Embryonic facial prominence (tissue), 1 donor: ENCODE measurements at regions not wholly inside any gene's neighbourhood (a gene's known extent, or its start where the extent isn't known, plus 50 kb on each side); places are given as distances from the start of the nearest gene placed in this dataset.
"Not testable (repeated sequence)": the region's sequence is repeated elsewhere in the genome, so short reads cannot be mapped to it uniquely, and the experiment has no call there.

Source experiments
- DNase-seq: peaks from one replicate; pipeline ENCODE4 v3.0.0-alpha.2; 2016; ENCODE audit errors: extremely low spot score

DNA sequence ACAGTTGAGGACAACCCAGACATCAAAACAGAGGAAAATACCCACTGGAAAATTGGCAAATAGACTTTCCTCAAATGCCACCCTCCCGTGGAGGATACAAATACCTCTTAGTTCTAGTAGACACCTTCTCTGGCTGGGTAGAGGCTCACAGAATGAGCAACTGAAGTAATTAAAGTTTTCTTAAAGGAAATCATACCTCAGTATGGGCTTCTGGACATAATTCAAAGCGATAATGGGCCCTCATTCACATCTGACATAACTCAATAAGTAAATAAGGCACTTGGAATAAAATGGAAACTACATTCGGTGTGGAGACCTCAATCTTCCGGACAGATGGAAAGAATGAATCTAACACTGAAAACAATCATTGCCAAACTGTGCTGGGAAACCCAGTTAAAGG lies 115.2 kb upstream of the PLCL2 start:
- no peak for DNase-seq

DNA sequence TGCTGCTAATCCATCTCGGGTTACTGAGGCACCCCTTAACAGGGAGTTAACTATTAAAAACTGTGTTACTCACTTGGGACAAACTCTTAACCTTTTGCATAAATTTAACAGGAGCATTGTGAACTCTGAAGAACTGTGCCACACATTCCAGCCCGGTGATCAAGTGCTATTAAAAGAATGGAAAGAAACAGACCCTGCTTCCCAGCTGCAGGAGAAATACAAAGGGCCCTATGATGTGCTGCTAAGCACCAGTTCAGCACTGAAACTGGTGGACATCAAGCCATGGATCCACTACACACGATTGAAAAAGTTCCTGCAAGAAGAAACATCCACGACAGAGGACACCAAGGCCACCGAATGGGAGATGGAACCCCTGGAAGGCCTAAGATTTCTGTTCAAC lies 114.7 kb upstream of the PLCL2 start:
- DNase-seq = no peak

DNA sequence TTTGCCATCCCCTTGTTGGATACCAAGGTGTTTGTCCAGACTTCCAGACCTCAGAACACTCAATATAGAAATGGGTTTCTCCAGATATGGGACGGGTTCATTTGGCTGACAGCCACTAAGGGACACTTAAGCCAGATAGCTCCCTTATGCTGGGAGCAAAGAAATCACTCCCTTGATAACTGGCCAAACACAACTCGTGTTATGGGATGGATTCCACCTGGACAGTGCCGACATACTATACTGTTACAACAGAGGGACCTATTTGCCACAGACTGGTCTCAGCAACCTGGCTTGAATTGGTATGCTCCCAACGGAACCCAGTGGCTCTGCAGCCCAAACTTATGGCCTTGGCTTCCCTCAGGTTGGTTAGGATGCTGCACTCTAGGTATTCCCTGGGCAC lies 114.0 kb upstream of the PLCL2 start:
- no peak for DNase-seq

GRCh38 chr3:16773594-16773993 lies 111.2 kb upstream of the PLCL2 start:
- DNase-seq = not testable (repeated sequence)

DNA sequence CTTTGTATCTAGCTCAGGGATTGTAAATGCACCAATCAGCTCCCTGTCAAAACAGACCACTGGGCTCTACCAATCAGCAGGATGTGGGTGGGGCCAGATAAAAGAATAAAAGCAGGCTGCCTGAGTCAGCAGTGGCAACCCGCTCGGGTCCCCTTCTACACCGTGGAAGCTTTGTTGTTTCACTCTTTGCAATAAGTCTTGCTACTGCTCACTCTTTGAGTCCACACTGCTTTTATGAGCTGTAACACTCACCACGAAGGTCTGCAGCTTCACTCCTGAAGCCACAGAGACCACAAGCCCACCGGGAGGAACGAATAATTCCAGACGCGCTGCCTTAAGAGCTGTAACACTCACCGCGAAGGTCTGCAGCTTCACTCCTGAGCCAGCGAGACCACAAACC lies 110.2 kb upstream of the PLCL2 start:
- not testable (repeated sequence) for DNase-seq

GRCh38 chr3:16784973-16785372 lies 99.8 kb upstream of the PLCL2 start:
- DNase-seq = no peak

- DNase-seq = no peak
These were observed 99.3 kb upstream of the PLCL2 start for GRCh38 chr3:16785465-16785864.

DNA sequence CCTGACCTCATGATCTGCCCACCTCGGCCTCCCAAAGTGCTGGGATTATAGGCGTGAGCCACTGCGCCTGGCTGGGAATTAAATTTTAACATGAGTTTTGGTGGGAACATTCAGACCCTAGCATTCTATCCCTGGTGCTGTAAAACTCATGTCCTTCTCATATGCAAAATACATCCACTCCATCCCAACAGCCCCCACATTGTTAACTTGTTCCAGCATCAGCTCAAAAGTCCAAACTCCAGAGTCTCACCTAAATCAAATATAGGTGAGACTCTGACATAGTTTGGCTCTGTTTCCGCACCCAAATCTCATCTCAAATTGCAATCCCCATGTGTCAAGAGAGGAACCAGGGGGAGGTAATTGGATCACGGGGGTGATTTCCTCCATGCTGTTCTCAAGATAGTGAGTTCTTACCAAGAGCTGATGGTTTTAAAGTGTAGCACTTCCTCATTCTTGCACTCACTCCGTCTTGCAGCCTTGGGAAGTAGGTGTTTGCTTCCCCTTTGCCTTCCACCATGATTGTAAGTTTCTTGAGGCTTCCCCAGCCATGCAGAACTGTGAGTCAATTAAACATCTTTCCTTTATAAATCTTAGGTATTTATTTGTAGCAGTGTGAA lies 96.2 kb upstream of the PLCL2 start:
- no peak for DNase-seq

GRCh38 chr3:16789344-16790120 lies 95.2 kb upstream of the PLCL2 start:
- no peak for DNase-seq

DNA sequence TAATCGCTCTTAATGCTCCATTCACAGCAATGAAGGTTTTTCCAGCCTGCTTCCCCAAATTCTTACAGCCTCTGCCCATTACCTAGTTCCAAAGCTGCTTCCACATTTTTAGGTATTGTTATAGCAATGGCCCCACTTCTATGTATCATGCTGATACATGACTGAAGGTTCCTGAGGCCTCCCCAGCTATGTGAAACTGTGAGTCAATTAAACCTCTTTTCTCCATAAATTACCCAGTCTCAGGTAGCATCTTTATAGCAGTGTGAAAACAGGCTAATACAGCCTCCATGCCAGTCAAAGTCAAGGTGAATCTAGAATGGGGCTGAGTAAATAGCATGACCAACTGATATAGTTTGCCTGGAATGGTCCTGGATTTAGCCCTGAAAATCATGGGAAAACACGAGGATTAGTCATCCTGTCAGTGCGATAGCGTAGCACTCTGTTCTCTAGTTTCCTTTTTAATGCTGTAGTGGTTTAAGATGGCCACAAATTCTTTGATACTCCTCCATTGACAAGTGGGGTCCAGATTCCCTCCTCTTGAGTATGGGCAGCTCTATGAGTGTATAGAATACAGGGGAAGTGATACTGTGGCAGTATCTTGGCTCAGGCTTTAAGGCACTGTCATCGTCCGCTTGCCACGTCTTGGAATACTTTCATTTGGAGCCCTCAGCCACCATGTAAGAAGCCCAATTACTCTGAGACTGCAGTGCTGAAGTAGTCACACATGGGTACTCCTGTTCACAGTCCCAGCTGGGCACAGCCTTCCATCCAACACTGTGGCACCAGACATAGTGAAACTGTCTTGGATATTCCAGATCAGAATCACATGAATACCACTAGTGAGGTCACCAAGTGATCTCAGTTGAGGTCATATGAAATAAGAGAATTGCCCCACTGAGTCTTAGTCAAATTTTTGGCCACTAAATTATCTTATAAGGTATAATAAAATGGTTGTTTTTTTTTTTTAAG lies 94.0 kb upstream of the PLCL2 start:
- DNase-seq = no peak

GRCh38 chr3:16793321-16793720 lies 91.4 kb upstream of the PLCL2 start:
- DNase-seq = no peak

DNA sequence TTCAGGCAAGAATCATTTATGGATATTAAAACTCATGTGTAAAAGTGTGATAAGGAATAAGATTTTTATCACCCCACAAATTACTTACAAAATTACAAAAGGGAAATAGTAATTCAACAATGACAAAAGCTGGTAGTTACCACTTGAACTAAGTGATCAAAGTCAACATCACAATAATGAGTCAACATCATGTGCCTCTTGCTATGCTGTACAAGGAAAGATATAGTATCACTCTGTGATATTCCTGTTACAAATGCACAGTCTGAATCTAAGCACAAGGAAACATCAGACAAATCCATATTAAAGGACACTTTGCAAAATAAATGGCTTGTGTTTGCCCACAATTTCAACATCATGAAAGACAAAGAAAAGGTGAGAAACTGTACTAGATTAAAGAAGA lies 90.5 kb upstream of the PLCL2 start:
- no peak for DNase-seq

GRCh38 chr3:16795581-16795980 lies 89.2 kb upstream of the PLCL2 start:
- DNase-seq = no peak

GRCh38 chr3:16797831-16798230 lies 86.9 kb upstream of the PLCL2 start:
- no peak for DNase-seq

DNA sequence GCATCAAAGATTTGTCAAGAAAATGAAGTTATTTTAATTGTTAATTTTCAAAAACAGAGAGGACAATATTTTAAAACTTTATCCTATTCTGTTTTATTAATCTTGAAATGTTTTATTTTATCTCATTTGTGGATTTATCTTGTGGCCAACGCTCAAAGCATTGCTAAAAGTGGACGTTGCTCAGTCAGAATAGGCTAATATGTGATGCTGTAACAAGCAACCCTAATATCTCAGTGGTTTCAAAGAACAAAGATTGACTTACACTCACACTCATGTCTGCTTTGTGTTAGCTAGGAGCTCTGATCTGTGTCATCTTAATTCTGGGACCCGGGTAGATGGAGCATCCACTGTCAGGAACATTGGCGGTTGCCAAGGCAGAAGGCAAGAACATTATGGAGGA lies 86.0 kb upstream of the PLCL2 start:
- DNase-seq = no peak

- DNase-seq = no peak
These were observed 84.4 kb upstream of the PLCL2 start for GRCh38 chr3:16800361-16800760.

- DNase-seq = no peak
These were observed 83.5 kb upstream of the PLCL2 start for GRCh38 chr3:16801223-16801622.

DNA sequence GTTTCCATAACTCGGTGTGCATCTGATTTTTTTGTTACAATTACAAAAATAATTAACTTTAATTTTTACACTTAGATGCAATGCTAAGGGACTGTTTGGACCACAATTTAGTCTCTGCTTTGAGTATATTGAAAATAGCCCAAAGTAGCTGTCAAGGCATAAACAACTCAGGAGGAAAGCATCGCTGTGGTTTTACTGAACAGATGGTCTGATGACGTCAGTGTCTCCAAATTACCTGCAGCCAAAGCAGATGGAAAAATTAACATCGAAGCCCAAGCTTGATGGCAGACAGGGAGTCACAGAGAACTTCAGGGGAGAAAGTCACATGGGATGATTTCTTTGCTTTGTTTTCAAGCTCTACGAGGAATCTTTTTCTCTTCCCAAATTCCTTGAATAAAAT lies 83.1 kb upstream of the PLCL2 start:
- peak; percentile 17 for DNase-seq

DNA sequence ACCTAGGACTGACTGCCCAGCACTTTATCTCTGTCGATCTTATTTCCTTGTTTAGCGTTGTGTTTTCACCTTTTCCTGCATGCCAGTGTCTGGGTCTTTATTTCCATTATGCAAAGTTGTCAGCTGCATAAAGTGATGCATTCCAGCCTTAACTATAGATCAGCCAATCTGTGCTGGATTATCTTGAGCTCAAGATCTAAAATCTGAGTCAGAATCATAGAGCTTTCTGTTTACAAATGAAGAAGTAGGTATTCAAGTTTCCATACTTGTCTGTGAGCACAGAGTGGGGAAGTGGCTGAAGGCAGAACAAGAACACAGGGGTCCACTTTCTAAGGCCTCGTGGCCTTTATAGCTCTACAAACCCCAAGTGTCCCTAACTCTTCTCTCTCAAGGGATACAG lies 82.4 kb upstream of the PLCL2 start:
- no peak for DNase-seq

- no peak for DNase-seq
These were observed 81.7 kb upstream of the PLCL2 start for GRCh38 chr3:16803019-16803418.

DNA sequence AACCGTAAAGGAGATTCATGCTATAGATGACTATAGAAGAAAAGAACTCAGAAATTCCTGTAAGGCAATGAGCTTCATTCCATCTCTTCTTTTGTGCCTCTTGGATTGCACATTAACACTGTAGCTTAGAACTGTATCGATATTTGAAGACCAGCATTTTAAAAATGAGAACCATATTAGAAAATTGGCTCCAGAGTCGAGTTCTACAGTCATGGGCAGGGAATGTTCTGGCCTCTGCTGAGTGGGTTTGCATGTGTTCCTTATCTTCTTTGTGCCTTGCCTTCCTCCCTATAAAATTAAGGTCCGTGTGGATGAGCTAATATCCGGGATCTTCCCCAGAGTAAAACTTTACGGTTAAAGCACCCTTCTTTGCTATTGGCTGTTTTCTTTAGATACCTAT lies 77.4 kb upstream of the PLCL2 start:
- DNase-seq = no peak

DNA sequence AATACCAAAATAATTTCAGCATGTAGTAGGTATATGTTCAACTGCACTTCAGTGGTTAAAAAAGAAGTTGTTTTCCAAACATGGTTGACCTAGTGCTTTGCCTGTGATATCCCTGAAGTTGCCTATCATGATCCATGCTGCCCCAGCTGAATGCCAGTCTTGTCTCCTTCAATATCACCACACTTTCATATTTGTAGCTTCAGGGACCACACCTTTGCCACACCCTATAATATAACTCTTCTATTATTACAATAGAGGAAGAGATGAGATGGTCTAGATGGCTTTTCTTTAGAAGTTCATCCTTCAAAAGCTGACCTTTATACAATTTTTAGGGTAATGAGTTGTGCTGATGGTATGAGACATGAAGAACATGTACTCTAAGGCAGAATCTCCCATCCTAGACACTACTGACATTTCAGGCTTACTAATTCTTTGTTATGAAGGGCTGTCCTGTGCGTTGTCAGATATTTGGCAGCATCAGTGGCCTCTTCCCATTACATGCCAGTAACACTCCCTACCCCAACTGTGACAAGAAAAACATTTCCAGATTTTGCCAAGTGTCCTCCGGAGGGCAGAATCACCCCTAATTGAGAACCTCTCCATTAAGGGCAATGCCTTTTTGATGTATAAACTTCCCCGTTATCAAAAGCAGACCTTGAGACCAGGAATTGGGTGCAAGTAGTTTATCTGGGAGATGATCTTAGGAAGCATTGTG lies 76.2 kb upstream of the PLCL2 start:
- no peak for DNase-seq
